ENCODE measurements at regions not wholly inside any gene's neighbourhood (a gene's known extent, or its start where the extent isn't known, plus 50 kb on each side); places are given as distances from the start of the nearest gene placed in this dataset.

- Histone ChIP-seq H2AFZ (ENCODE audit: low read length) (no peak overlapping the region), H2BK120ac (ENCODE audit: low read depth, low read length, poor library complexity, severe bottlenecking) (no peak overlapping the region), H3K18ac (ENCODE audit: insufficient read length, low read depth, low read length) (no peak overlapping the region), H3K56ac (ENCODE audit: insufficient read length, low read depth, low read length) (no peak overlapping the region), H2BK20ac (ENCODE audit: low read depth, low read length, poor library complexity, severe bottlenecking) (no peak overlapping the region), H2AK5ac (ENCODE audit: insufficient read length, low read length) (no peak overlapping the region), H3K14ac (ENCODE audit: insufficient read depth, low read length) (no peak overlapping the region), H4K5ac (ENCODE audit: insufficient read length, low read depth, low read length) (no peak overlapping the region), H3K23ac (ENCODE audit: insufficient read length, low read depth, low read length) (no peak overlapping the region), H4K8ac (replicated peaks; ENCODE audit: insufficient read length, low read depth, low read length) (no peak overlapping the region), H2BK15ac (ENCODE audit: low read depth, low read length) (no peak overlapping the region), H3K4me1 (ENCODE audit: insufficient read depth, low read length) (no peaks in the 10 kb centered on the region), H3K9ac (ENCODE audit: extremely low read depth, insufficient read length, low read length) (no peak overlapping the region), H3K9me3 (ENCODE audit: control insufficient read depth, low read depth, low read length) (no peaks in the 10 kb centered on the region), H2BK12ac (ENCODE audit: insufficient read length, low read depth, low read length) (no peak overlapping the region), H4K91ac (ENCODE audit: insufficient read length, low read depth, low read length) (no peak overlapping the region), H3K27me3 (ENCODE audit: insufficient read depth, low read length) (no peaks in the 10 kb centered on the region), H4K20me1 (ENCODE audit: control insufficient read depth, insufficient read depth, insufficient read length) (no peaks in the 10 kb centered on the region), H3K4me2 (ENCODE audit: insufficient read depth, insufficient read length, low read length) (no peak overlapping the region), H3K79me2 (ENCODE audit: insufficient read depth, low read length) (no peaks in the 10 kb centered on the region), H3K27ac (ENCODE audit: insufficient read length, low read depth, low read length) (no peak overlapping the region), H3K79me1 (ENCODE audit: insufficient read depth, low read depth, low read length, poor library complexity, severe bottlenecking) (no peaks in the 10 kb centered on the region), H3K23me2 (ENCODE audit: insufficient read length, low read depth, low read length, poor library complexity, severe bottlenecking) (no peaks in the 10 kb centered on the region), H3T11ph (ENCODE audit: low read length) (no peak overlapping the region), H3K4ac (ENCODE audit: low read depth, low read length) (no peak overlapping the region), H2BK5ac (ENCODE audit: insufficient read length, low read length) (no peak overlapping the region)
- TF ChIP-seq CTCF (conservative IDR thresholded peaks at IDR 0.05), result no peak
- Mint-ChIP-seq H3K27me3 (ENCODE audit: low read depth) (peaks cover 16% of the 10 kb centered on the region), H3K4me3 (no peak overlapping the region), H3K27ac (no peak overlapping the region), H3K9me3 (peaks cover 0 to 2% of the 10 kb centered on the region in 2 experiments; a peak in 1 of 5 replicates), H3K4me1 (no peaks in the 10 kb centered on the region), H3K36me3 (ENCODE audit: insufficient read depth in 1 of 3, low read depth in 3 of 3) (no peaks in the 10 kb centered on the region)
- WGBS (ENCODE audit: extremely low coverage, insufficient read length, low lambda C conversion rate), result no CpG with 5 or more reads among the region's 12 CpGs
- no peak for DNase-seq
Observed at GRCh38 chr14:94923786-94924185, 153.9 kb upstream of the GSC start.

All from H9 (cell line).